DND-41 (cell line): ENCODE measurements at regions not wholly inside any gene's neighbourhood (a gene's known extent, or its start where the extent isn't known, plus 50 kb on each side); places are given as distances from the start of the nearest gene placed in this dataset.

Experiments used
- ATAC-seq: fragments of 200-7000 bp; cut with Tn5 transposase; 3 replicates; pipeline ENCODE4 v1.9.1; 2021; ENCODE audit warnings: low read depth; ENCODE audit not compliant: insufficient read depth
- DNase-seq: peaks from one replicate; pipeline ENCODE4 v3.0.0-alpha.2; 2020
- H2AFZ ChIP-seq: 2 replicates; pipeline ENCODE4 v1.6.0; 2012; ENCODE audit warnings: low read depth, low read length
- H3K27ac ChIP-seq: 2 replicates; pipeline ENCODE4 v1.5.1; 2012; ENCODE audit warnings: low read length, inconsistent platforms
- H3K27me3 ChIP-seq: fragments of 200-600 bp; sonication (generic); 2 replicates; pipeline ENCODE4 v1.6.0; 2012; ENCODE audit warnings: low read length, mild to moderate bottlenecking, inconsistent platforms; ENCODE audit not compliant: insufficient read depth, poor library complexity
- H3K36me3 ChIP-seq: 2 replicates; pipeline ENCODE4 v1.5.1; 2012; ENCODE audit warnings: low read length, inconsistent platforms; ENCODE audit not compliant: insufficient read depth
- H3K4me1 ChIP-seq: 2 replicates; pipeline ENCODE4 v1.5.1; 2012; ENCODE audit warnings: mild to moderate bottlenecking, low read length; ENCODE audit not compliant: insufficient read depth
- H3K4me2 ChIP-seq: 2 replicates; pipeline ENCODE4 v1.6.0; 2012; ENCODE audit warnings: mild to moderate bottlenecking, moderate library complexity, low read length, inconsistent platforms; ENCODE audit not compliant: insufficient read depth
- H3K4me3 ChIP-seq, 2 experiments: fragments of 200-600 bp in 1 of 2; shearing (Covaris generic) in 1 of 2; 2 replicates each; pipeline ENCODE4 v1.5.1; 2012 to 2016; ENCODE audit warnings: inconsistent platforms in 2 of 2, low read length in 2 of 2, mild to moderate bottlenecking in 2 of 2, low read depth in 1 of 2, moderate library complexity in 1 of 2
- H3K79me2 ChIP-seq: 2 replicates; pipeline ENCODE4 v1.6.0; 2012; ENCODE audit warnings: low read length, inconsistent platforms; ENCODE audit not compliant: insufficient read depth
- H3K9ac ChIP-seq: 2 replicates; pipeline ENCODE4 v1.6.0; 2012; ENCODE audit warnings: low read depth, mild to moderate bottlenecking, inconsistent platforms, low read length, moderate library complexity
- H3K9me3 ChIP-seq: 2 replicates; pipeline ENCODE4 v1.5.1; 2012; ENCODE audit warnings: low read length, moderate library complexity, mild to moderate bottlenecking, inconsistent platforms; ENCODE audit not compliant: insufficient read depth, severe bottlenecking
- H4K20me1 ChIP-seq: 2 replicates; pipeline ENCODE4 v1.6.0; 2012; ENCODE audit warnings: low read length; ENCODE audit not compliant: insufficient read depth
- EZH2 ChIP-seq: IDR thresholded peaks from 3 replicates; pipeline ENCODE4 v1.6.1; 2012; ENCODE audit warnings: borderline replicate concordance, low read depth, mild to moderate bottlenecking, moderate library complexity, low read length, inconsistent platforms; ENCODE audit not compliant: severe bottlenecking
- TF ChIP-seq, protein P1 (sequence below): IDR thresholded peaks from 2 replicates; pipeline ENCODE4 v1.5.1; 2012; ENCODE audit warnings: borderline replicate concordance, low read length, moderate library complexity, mild to moderate bottlenecking; ENCODE audit not compliant: poor library complexity, severe bottlenecking; ENCODE audit errors: extremely low read depth

DNA sequence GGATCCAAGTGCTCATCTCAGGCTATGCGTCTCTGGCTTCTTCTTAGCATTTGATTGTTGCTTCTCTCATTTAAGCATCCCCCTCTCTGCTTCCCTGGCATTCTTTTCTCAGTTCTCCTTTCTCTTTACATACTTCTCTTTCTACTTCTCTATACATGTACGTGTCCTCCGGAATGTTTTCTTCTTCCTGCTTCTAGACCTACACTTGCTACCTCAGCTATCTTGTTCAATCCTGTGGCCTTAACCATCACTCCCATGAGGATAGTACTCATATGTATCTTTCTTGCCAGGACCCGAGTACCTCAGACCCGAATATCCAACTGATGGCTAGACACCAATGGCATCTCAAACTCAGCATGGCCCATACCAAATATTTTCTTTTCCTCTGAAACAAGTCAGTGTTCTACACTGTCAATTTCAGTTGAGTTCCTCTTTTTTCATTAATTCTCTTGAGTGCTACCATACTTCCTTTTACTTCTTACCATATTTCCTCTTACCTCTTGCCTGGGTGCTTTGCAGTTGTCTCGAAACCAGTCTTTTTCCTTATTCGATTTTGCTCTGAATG is 115.1 kb upstream of the SLC38A2 start:
- no peaks in the 10 kb centered on the region for H3K4me1 ChIP-seq
- no peaks in the 10 kb centered on the region for H3K27me3 ChIP-seq
- H3K36me3 ChIP-seq: no peaks in the 10 kb centered on the region
- H3K79me2 ChIP-seq: no peaks in the 10 kb centered on the region
- H3K9ac ChIP-seq: no peak overlapping the region
- H3K4me2 ChIP-seq: no peak overlapping the region
- no peak for TF ChIP-seq EZH2
- TF ChIP-seq, protein P1, sequence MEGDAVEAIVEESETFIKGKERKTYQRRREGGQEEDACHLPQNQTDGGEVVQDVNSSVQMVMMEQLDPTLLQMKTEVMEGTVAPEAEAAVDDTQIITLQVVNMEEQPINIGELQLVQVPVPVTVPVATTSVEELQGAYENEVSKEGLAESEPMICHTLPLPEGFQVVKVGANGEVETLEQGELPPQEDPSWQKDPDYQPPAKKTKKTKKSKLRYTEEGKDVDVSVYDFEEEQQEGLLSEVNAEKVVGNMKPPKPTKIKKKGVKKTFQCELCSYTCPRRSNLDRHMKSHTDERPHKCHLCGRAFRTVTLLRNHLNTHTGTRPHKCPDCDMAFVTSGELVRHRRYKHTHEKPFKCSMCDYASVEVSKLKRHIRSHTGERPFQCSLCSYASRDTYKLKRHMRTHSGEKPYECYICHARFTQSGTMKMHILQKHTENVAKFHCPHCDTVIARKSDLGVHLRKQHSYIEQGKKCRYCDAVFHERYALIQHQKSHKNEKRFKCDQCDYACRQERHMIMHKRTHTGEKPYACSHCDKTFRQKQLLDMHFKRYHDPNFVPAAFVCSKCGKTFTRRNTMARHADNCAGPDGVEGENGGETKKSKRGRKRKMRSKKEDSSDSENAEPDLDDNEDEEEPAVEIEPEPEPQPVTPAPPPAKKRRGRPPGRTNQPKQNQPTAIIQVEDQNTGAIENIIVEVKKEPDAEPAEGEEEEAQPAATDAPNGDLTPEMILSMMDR: no peak
- no peaks in the 10 kb centered on the region for H3K9me3 ChIP-seq
- H4K20me1 ChIP-seq: no peaks in the 10 kb centered on the region
- H3K27ac ChIP-seq: no peak overlapping the region
- H3K4me3 ChIP-seq: no peak overlapping the region
- DNase-seq (no peak), ATAC-seq (no peak)
- no peak overlapping the region for H2AFZ ChIP-seq

DNA sequence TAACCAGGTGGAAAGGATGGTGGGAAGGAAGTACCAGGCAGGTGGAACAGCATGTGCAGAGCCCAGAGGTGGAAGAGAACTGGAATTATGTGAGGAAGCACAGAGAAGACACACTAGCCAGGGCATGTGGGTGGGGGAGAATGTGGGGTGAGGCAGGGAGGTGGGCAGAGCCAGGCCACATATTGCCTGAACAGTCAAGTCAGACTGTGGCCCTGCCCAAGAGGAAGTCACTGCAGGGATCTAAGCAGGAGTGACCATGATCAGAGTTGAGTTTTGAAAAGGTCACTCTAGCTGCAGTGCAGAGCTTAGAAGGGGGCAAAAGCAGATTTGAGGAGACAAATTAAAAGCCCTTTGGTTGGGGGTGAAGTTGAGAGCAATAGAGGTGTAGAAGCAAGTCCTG is 114.0 kb upstream of the SLC38A2 start:
- H2AFZ ChIP-seq: no peak overlapping the region
- H3K36me3 ChIP-seq: no peaks in the 10 kb centered on the region
- no peaks in the 10 kb centered on the region for H3K9me3 ChIP-seq
- ATAC-seq: no peak
- H3K4me3 ChIP-seq: no peak overlapping the region
- H3K4me2 ChIP-seq: no peak overlapping the region
- H3K27ac ChIP-seq: no peak overlapping the region
- no peaks in the 10 kb centered on the region for H3K4me1 ChIP-seq
- H3K9ac ChIP-seq: no peak overlapping the region
- no peaks in the 10 kb centered on the region for H3K79me2 ChIP-seq
- no peaks in the 10 kb centered on the region for H3K27me3 ChIP-seq
- no peaks in the 10 kb centered on the region for H4K20me1 ChIP-seq
- no peak for TF ChIP-seq EZH2
- TF ChIP-seq, protein P1: no peak
- DNase-seq: no peak

DNA sequence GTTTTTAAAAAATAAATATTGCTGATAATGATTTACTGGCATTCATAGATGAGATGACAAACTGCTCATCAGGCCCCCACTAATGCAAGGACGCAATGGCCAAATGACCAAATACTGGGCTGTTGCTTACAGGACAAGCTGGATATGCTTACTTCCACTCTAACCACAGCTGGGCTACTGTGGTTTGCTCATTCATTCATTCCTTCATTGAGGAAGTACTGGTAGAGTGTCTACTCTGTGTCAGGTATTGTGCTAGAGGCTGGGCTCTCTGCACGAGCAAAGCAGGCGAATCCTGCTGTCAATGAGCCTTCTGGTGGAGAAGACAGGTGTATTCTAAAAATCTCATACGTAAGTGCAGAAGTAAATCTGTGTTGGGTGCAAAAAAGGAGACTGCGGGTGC is 113.3 kb upstream of the SLC38A2 start:
- Histone ChIP-seq H3K36me3 (no peaks in the 10 kb centered on the region), H3K4me2 (no peak overlapping the region), H3K4me1 (no peaks in the 10 kb centered on the region), H2AFZ (no peak overlapping the region), H3K9me3 (no peaks in the 10 kb centered on the region), H4K20me1 (no peaks in the 10 kb centered on the region), H3K27ac (no peak overlapping the region), H3K4me3 (no peak overlapping the region), H3K9ac (no peak overlapping the region), H3K27me3 (no peaks in the 10 kb centered on the region), H3K79me2 (no peaks in the 10 kb centered on the region)
- TF ChIP-seq EZH2: no peak
- TF ChIP-seq, protein P1: no peak
- no peak for ATAC-seq
- DNase-seq: no peak

DNA sequence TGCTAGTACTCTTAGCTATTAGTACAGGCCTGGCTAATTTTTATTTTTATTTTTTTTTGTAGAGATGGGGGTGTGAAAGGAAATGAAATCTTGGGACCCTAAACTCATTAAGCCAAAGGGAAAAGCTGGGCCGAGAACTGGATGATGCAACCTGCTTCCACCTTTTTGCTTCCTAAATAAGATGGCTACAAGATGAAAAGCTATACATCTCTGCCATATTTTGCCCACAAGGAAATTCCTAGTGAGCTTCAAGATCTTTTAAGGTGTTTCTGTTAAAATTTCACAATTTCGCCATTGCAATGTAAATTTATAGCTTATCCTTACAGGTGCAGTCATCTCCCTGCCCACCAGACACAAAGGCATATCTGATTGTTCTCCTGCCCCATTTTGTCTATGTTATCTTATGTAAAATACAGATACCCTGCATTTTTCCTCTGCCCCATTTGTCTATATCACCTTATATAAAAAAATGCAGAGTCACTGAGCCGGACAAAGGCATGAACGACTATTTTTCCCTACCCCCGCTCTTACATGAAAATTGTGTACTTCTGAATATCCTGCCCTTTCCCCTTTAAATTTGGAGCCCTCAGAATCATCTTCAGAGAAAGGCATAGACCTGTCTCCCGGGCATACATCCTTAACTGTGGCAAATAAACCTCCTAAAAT is 112.0 kb upstream of the SLC38A2 start:
- no peak overlapping the region for H3K4me2 ChIP-seq
- H2AFZ ChIP-seq: no peak overlapping the region
- H3K27me3 ChIP-seq: no peaks in the 10 kb centered on the region
- H3K27ac ChIP-seq: no peak overlapping the region
- ATAC-seq (no peak), DNase-seq (no peak)
- H3K4me3 ChIP-seq: no peak overlapping the region
- no peak for TF ChIP-seq EZH2
- TF ChIP-seq, protein P1: no peak
- no peaks in the 10 kb centered on the region for H3K4me1 ChIP-seq
- H3K9me3 ChIP-seq: no peaks in the 10 kb centered on the region
- no peaks in the 10 kb centered on the region for H4K20me1 ChIP-seq
- no peaks in the 10 kb centered on the region for H3K36me3 ChIP-seq
- H3K9ac ChIP-seq: no peak overlapping the region
- no peaks in the 10 kb centered on the region for H3K79me2 ChIP-seq
